Natural killer cell (primary cell): ENCODE measurements at regions not wholly inside any gene's neighbourhood (a gene's known extent, or its start where the extent isn't known, plus 50 kb on each side); places are given as distances from the start of the nearest gene placed in this dataset.

Source experiments
- ATAC-seq, 3 donors: fragments of 150-1000 bp in 2 of 3; fragments of 200-7000 bp in 1 of 3; cut with Tn5 transposase; 1 replicate in 1 of 3; 2 replicates in 2 of 3; pipeline ENCODE4 v1.10.0; 2021; ENCODE audit warnings: mild to moderate bottlenecking in 2 of 3, moderate library complexity in 2 of 3
- DNase-seq, 2 donors: peaks; one replicate each; pipeline versions ENCODE4 v3.0.0 to v3.0.0-alpha.2; 2013 to 2021; ENCODE audit warnings: mixed read lengths in 1 of 2
- H3K27ac ChIP-seq: one replicate; pipeline ENCODE4 v1.5.1; 2013; ENCODE audit warnings: mild to moderate bottlenecking, low read length
- H3K27me3 ChIP-seq: one replicate; pipeline ENCODE4 v1.6.1; 2013; ENCODE audit warnings: low read length; ENCODE audit not compliant: control insufficient read depth, insufficient read depth
- H3K36me3 ChIP-seq: one replicate; pipeline ENCODE4 v1.6.1; 2013; ENCODE audit warnings: low read length; ENCODE audit not compliant: control insufficient read depth, insufficient read depth
- H3K4me1 ChIP-seq: one replicate; pipeline ENCODE4 v1.6.1; 2013; ENCODE audit warnings: low read length; ENCODE audit not compliant: control insufficient read depth, insufficient read depth
- H3K4me3 ChIP-seq: one replicate; pipeline ENCODE4 v1.5.1; 2013; ENCODE audit warnings: low read length
- H3K9me3 ChIP-seq: one replicate; pipeline ENCODE4 v1.6.1; 2013; ENCODE audit warnings: low read length; ENCODE audit not compliant: control insufficient read depth, insufficient read depth
- H3K27ac Mint-ChIP-seq, 2 donors: one replicate each; pipeline ENCODE4 v1.8.0; 2022; ENCODE audit warnings: mild to moderate bottlenecking in 2 of 2, mixed read lengths in 2 of 2, moderate library complexity in 1 of 2
- H3K27me3 Mint-ChIP-seq, 2 donors: one replicate each; pipeline ENCODE4 v1.8.0; 2022; ENCODE audit warnings: low read depth in 2 of 2, mixed read lengths in 2 of 2
- H3K36me3 Mint-ChIP-seq: one replicate; pipeline ENCODE4 v1.8.0; 2022; ENCODE audit warnings: mixed read lengths
- H3K4me1 Mint-ChIP-seq, 2 donors: one replicate each; pipeline ENCODE4 v1.8.0; 2022; ENCODE audit warnings: mixed read lengths in 2 of 2
- H3K4me3 Mint-ChIP-seq: one replicate; pipeline ENCODE4 v1.8.0; 2022; ENCODE audit warnings: mild to moderate bottlenecking, moderate library complexity, mixed read lengths
- H3K9me3 Mint-ChIP-seq, 2 donors: one replicate each; pipeline ENCODE4 v1.8.0; 2022; ENCODE audit warnings: mixed read lengths in 2 of 2
- CTCF ChIP-seq: fragments of 200-600 bp; IDR thresholded peaks from one replicate; pipeline ENCODE4 v1.8.0; 2022; ENCODE audit warnings: antibody characterized with exemption
- WGBS: methylation state at CpG from one replicate; pipeline ENCODE4 v1.1.7; 2013; ENCODE audit warnings: missing lambda C conversion rate; ENCODE audit not compliant: insufficient coverage; 5-methylcytosine and 5-hydroxymethylcytosine counted together
- intact Hi-C: fragments of 100-400 bp; cut with micrococcal nuclease; formaldehyde crosslinking; loops from one replicate; pipeline ENCODE4 v1.14.2; 2022

- Histone ChIP-seq H3K9me3 (no peaks in the 10 kb centered on the region), H3K27me3 (no peaks in the 10 kb centered on the region), H3K4me3 (no peak overlapping the region), H3K4me1 (peaks cover 8% of the 10 kb centered on the region), H3K27ac (no peak overlapping the region), H3K36me3 (no peaks in the 10 kb centered on the region)
- TF ChIP-seq CTCF = no peak
- Mint-ChIP-seq H3K36me3 (no peaks in the 10 kb centered on the region), H3K27me3 (no peaks in the 10 kb centered on the region), H3K4me1 (peaks cover 38 to 47% of the 10 kb centered on the region in 2 donors), H3K4me3 (peak overlapping the region; percentile 57), H3K27ac (peak overlapping the region; percentile 50 to 71), H3K9me3 (no peaks in the 10 kb centered on the region)
- DNase-seq = no peak
- intact Hi-C loops = no loop called here
- 100% methylated on average over 2 of the region's 2 CpGs for WGBS
- no peak for ATAC-seq
Observed at GRCh38 chr1:91597215-91597614, 96.6 kb downstream of the CDC7 start.

- Mint-ChIP-seq H3K36me3 (no peaks in the 10 kb centered on the region), H3K27me3 (no peaks in the 10 kb centered on the region), H3K4me3 (no peak overlapping the region), H3K27ac (no peak overlapping the region), H3K9me3 (no peaks in the 10 kb centered on the region), H3K4me1 (peaks cover 29 to 44% of the 10 kb centered on the region in 2 donors)
- ATAC-seq (no peak), DNase-seq (no peak)
- no peaks in the 10 kb centered on the region for H3K36me3 ChIP-seq
- H3K9me3 ChIP-seq = no peaks in the 10 kb centered on the region
- no peaks in the 10 kb centered on the region for H3K27me3 ChIP-seq
- intact Hi-C loops = no loop called here
- 87% methylated on average over 11 of the region's 11 CpGs for WGBS
- TF ChIP-seq CTCF = no peak
- no peak overlapping the region for H3K4me3 ChIP-seq
- H3K27ac ChIP-seq = no peak overlapping the region
- H3K4me1 ChIP-seq = peaks cover 8% of the 10 kb centered on the region
Observed at GRCh38 chr1:91600431-91601337, 100.0 kb downstream of the CDC7 start.

- Mint-ChIP-seq H3K27ac (peak overlapping the region in 1 of 2 donors; percentile 44), H3K4me3 (no peak overlapping the region), H3K27me3 (no peaks in the 10 kb centered on the region), H3K4me1 (peaks cover 18 to 38% of the 10 kb centered on the region in 2 donors), H3K9me3 (no peaks in the 10 kb centered on the region), H3K36me3 (no peaks in the 10 kb centered on the region)
- Histone ChIP-seq H3K9me3 (no peaks in the 10 kb centered on the region), H3K36me3 (no peaks in the 10 kb centered on the region), H3K4me1 (no peaks in the 10 kb centered on the region), H3K4me3 (no peak overlapping the region), H3K27ac (no peak overlapping the region), H3K27me3 (no peaks in the 10 kb centered on the region)
- no peak for TF ChIP-seq CTCF
- ATAC-seq (peak in 1 of 3 donors; percentile 24), DNase-seq (no peak)
- intact Hi-C loops = no loop called here
- 84% methylated on average over 12 of the region's 12 CpGs for WGBS
Observed at GRCh38 chr1:91601554-91602376, 101.1 kb downstream of the CDC7 start.
